Fibroblast of skin of abdomen (primary cell): ENCODE measurements at regions not wholly inside any gene's neighbourhood (a gene's known extent, or its start where the extent isn't known, plus 50 kb on each side); places are given as distances from the start of the nearest gene placed in this dataset.
"Not testable (repeated sequence)": the region's sequence is repeated elsewhere in the genome, so short reads cannot be mapped to it uniquely, and the experiment has no call there.

ENCODE experiments used
- DNase-seq: peaks from one replicate; pipeline ENCODE4 v3.0.0-alpha.2; 2013

- no peak for DNase-seq
These were observed 914.1 kb upstream of the GJE1 start for GRCh38 chr6:141218583-141218982.

- no peak for DNase-seq
These were observed 916.0 kb upstream of the GJE1 start for GRCh38 chr6:141216726-141217125.

DNA sequence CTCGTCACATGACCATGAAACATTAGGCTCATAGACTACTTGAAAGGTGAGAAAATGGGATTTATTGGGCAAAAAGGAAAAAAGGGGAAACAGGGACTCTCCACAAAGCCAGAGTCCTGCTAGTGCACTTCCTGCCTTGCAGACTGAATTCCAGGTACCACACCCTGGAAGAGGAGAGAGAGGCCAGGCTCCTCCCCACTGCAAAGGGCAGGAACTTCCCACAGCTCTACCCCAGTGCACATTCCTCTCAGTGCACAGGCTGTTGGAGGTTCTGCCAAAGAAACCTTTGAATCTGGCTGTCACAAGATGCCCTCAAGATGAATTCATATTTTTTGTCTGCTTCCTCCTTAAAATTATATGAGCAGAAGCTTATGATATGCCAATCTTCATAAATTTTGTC, 920.4 kb upstream of the GJE1 start:
- DNase-seq, result no peak

DNA sequence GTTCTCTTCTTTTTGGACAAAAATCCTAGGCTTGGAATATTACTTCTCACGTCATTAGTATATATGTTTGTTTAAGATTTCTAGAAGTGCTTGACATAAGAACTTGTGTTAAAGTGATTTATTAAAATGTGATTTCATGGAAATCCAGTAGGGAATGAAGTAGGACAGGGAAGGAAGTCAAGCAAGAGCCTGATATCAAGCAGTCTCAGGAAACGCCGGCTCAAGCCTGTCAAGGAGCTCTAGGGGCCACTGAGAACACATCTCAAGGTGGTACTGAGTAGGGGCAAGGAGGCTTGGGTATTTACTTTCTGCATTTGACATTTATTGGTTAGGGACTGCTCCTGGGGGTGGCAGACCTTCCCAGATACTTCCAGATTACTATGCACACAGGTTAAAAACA, 920.9 kb upstream of the GJE1 start:
- DNase-seq, result no peak

DNA sequence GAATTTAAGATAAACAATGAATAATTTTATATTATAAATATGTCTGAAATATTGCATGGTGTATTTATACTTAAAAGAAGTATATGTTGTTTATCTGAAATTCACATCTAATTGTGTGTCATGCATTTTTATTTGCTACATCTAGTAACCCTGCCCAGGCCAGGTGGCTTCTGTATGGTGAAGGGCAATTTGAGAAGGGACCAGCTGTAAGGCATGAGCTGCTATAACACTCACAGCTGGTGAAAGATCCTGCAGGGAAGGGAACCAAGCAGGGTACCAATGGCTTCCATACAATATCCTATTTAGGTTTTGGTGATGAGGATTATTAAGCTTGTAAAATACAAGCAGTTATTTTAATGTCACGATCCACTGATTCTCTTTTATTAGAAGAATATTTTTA, 921.8 kb upstream of the GJE1 start:
- DNase-seq, result no peak

DNA sequence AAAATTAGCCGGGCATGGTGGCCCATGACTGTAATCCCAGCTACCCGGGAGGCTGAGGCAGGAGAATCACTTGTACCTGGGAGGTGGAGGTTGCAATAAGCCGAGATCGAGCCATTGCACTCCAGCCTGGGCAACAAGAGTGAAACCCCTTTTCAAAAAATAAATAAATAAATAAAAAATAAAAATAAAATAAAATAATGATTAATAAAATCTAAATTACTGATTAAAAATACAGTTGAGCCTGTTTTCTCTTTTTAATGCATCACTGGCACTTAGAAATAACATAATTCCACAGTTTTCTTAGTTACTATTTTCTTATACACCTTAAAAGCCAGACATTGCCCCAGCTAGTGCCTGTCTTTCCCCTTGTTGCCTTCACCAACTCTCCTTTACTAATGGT, 922.8 kb upstream of the GJE1 start:
- no peak for DNase-seq

DNA sequence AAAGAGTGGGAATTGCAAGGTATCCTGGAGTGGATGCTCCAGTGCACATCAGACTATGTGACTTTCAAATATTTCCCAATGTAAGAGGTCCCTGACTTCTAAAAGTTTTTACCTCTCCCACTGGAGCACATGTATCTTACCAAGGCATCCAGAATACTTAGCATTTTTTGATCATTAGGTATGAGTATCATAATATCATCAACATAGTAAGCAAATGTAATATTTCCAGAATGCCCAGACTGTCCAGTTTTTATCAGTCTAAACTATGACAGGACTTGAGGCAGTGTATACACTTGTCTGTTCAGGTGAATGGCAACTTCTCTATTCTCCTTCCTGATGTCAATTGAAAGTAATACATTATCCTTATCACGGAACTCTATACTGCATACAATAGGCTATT, 924.6 kb upstream of the GJE1 start:
- no peak for DNase-seq

- DNase-seq, result peak; percentile 28
These were observed 928.7 kb upstream of the GJE1 start for GRCh38 chr6:141203902-141204575.

DNA sequence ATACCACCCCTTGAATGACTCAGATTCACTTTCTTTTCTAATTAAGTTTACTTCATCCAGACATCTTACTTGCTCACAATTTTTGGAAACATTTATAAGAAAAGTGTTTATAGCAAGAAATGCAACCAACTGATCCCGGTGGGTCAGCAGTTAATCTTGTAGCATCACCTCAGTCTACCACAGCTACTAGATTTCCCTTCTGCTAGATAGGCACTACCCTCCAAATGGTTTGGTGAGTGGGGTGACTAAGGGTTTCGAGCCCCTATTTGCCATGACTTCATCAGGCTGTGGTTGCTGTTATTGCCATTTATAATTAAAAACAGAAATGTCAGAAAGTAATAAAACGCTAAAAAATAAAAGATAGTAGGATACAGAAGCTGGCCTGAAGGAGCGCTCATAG, 930.1 kb upstream of the GJE1 start:
- DNase-seq, result peak; percentile 81

GRCh38 chr6:141199074-141199473, 933.7 kb upstream of the GJE1 start:
- peak; percentile 54 for DNase-seq

DNA sequence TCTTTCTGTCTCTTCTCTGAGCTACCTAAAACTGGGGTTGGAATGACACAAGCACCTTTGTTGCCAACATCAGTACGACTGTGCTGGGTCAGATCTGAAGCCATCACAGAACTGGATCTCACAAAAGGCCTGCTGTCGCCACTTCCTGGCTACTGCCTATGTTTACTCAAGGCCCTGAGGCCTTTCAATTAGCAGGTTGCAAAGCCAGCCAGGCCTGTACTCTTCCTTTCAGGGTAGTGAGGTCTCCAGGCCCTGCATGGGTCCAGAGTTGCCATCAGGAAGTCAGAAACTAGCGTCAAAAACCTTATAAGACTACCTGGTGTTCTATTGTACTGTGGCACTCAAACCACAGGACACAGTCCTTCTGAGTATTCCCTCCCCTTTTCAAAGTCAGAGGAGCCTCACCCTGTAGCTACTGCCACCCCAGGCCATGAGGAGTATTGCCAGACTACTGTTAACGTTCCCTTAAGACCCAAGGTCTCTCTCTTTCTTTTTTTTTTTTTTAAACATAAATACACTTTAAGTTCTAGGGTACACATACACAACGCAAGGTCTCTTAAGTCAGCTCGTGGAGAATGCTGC, 937.4 kb upstream of the GJE1 start:
- no peak for DNase-seq

DNA sequence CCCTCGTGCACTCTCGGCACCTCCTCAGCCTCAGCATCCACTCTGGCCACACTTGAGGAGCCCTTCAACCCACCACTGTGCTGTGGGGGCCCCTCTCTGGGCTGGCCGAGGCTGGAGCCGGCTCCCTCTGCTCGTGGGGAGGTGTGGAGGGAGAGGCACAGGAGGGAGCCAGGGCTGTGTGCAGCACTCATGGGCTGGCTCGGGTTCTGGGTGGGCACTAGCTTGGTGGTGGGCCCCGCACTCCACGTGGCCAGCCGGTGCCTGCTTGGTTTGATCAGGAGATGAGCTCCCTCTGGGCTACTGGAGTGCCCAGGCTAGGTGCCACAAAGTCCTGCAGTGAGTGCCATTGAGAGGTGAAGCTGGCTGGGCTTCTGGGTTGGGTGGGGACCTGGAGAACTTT, 949.4 kb upstream of the GJE1 start:
- DNase-seq, result no peak

- not testable (repeated sequence) for DNase-seq
These were observed 957.3 kb upstream of the GJE1 start for GRCh38 chr6:141175458-141175857.

- DNase-seq, result no peak
These were observed 957.8 kb upstream of the GJE1 start for GRCh38 chr6:141174932-141175331.

GRCh38 chr6:141173529-141173928, 959.2 kb upstream of the GJE1 start:
- no peak for DNase-seq

GRCh38 chr6:141169419-141169818, 963.3 kb upstream of the GJE1 start:
- peak; percentile 94 for DNase-seq

GRCh38 chr6:141167945-141168344, 964.8 kb upstream of the GJE1 start:
- DNase-seq, result no peak

GRCh38 chr6:141165002-141165665, 967.6 kb upstream of the GJE1 start:
- no peak for DNase-seq

GRCh38 chr6:141164042-141164743, 968.5 kb upstream of the GJE1 start:
- no peak for DNase-seq

DNA sequence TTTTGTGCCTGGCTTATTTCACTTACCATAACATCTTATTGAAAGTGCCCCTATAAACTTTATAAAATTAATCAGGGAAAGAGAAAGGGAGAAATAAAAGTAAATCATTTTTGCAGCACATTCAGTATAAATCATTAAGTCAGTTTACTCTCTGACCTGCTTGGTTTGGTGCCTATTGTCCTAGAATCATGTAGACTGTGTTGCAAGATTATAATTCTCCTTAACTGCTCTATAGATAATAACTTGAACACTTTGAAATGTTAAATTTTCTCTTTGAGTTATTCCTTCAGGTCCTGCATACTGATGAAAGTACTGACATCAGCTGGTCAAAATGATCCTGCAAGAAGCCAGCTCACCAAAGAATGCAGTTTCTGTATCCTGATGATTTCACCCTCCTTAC, 969.6 kb upstream of the GJE1 start:
- DNase-seq, result no peak

DNA sequence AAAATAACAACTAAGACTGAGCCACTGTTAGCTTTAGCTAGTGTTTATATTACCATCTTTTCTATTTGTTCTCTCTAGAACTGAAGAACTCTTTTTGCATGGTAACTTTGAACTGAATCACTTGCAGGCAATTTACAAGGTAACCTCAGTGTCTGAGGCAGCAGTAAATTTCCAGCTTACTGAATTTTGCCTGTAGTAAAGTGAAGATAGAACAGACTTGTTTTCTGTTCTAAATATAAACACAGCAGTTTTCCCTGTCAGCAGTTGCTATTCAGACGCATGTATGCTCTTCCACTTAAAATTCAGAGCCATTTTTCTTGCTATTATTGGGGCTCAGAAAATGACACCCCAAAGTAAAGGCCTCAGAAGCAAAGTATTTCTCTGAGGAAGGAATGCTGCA, 974.0 kb upstream of the GJE1 start:
- DNase-seq, result no peak

- no peak for DNase-seq
These were observed 979.2 kb upstream of the GJE1 start for GRCh38 chr6:141153563-141153962.

GRCh38 chr6:141152951-141153350, 979.8 kb upstream of the GJE1 start:
- peak; percentile 67 for DNase-seq
